Osteoblast (primary cell): ENCODE measurements at regions not wholly inside any gene's neighbourhood (a gene's known extent, or its start where the extent isn't known, plus 50 kb on each side); places are given as distances from the start of the nearest gene placed in this dataset.

Source experiments
- DNase-seq: peaks from one replicate; pipeline ENCODE4 v3.0.0; 2011; ENCODE audit warnings: low spot score, mixed read lengths; ENCODE audit not compliant: insufficient read length; ENCODE audit errors: missing footprints
- H2AFZ ChIP-seq: 2 replicates; pipeline ENCODE4 v1.6.0; 2011; ENCODE audit warnings: mild to moderate bottlenecking, low read length
- H3K27ac ChIP-seq: 2 replicates; pipeline ENCODE4 v1.5.1; 2011; ENCODE audit warnings: mild to moderate bottlenecking, low read depth, low read length, moderate library complexity
- H3K27me3 ChIP-seq: 2 replicates; pipeline ENCODE4 v1.6.0; 2012; ENCODE audit warnings: mild to moderate bottlenecking, control low read depth, inconsistent platforms, low read length, moderate library complexity; ENCODE audit not compliant: insufficient read depth
- H3K36me3 ChIP-seq: 2 replicates; pipeline ENCODE4 v1.5.1; 2011; ENCODE audit warnings: mild to moderate bottlenecking, low read length, control low read depth, moderate library complexity; ENCODE audit not compliant: insufficient read depth
- H3K4me1 ChIP-seq: 2 replicates; pipeline ENCODE4 v1.5.1; 2011; ENCODE audit warnings: mild to moderate bottlenecking, low read length, control low read depth, moderate library complexity; ENCODE audit not compliant: insufficient read depth
- H3K4me2 ChIP-seq: 2 replicates; pipeline ENCODE4 v1.6.0; 2011; ENCODE audit warnings: mild to moderate bottlenecking, low read length; ENCODE audit not compliant: insufficient read depth
- H3K4me3 ChIP-seq: fragments of 200-600 bp; sonication (generic); 3 replicates; pipeline ENCODE4 v1.5.1; 2012; ENCODE audit warnings: mild to moderate bottlenecking, low read length, inconsistent platforms; ENCODE audit not compliant: insufficient read depth
- H3K79me2 ChIP-seq: 2 replicates; pipeline ENCODE4 v1.6.0; 2012; ENCODE audit warnings: mild to moderate bottlenecking, low read length, control low read depth, inconsistent platforms; ENCODE audit not compliant: insufficient read depth
- H3K9me3 ChIP-seq: 2 replicates; pipeline ENCODE4 v1.5.1; 2011; ENCODE audit warnings: low read depth, low read length, control low read depth
- H4K20me1 ChIP-seq: 2 replicates; pipeline ENCODE4 v1.6.0; 2012; ENCODE audit warnings: mild to moderate bottlenecking, low read length, control low read depth; ENCODE audit not compliant: insufficient read depth
- TF ChIP-seq, protein P1 (sequence below): IDR thresholded peaks from 2 replicates; pipeline ENCODE4 v1.5.1; 2011; ENCODE audit warnings: mild to moderate bottlenecking, low read depth, low read length, moderate library complexity; ENCODE audit errors: extremely low read depth

DNA sequence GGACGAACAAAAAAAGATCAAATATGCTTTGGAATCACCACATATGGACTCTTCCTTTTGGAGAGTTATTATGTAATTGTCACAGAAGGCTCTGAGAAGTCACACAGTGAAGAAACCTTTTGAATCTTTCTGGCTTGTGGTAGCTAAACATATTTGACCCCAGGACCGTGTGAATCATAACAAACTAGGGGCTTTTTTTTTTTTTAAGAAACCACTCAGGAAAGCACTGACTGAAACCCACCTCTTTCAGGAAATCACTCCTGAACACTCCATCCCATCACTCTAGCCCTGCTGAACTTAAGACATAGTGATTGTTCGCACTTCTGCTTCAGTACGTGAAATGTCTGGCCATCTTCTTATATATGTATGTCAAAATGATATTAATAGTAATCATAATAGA is 495.9 kb upstream of the ARID1B start:
- Histone ChIP-seq H3K36me3 (no peaks in the 10 kb centered on the region), H3K4me2 (no peak overlapping the region), H3K4me1 (no peaks in the 10 kb centered on the region), H3K9me3 (no peaks in the 10 kb centered on the region), H3K79me2 (no peaks in the 10 kb centered on the region), H2AFZ (no peak overlapping the region), H3K4me3 (no peak overlapping the region), H4K20me1 (no peaks in the 10 kb centered on the region), H3K27me3 (no peaks in the 10 kb centered on the region), H3K27ac (no peak overlapping the region)
- TF ChIP-seq, protein P1, sequence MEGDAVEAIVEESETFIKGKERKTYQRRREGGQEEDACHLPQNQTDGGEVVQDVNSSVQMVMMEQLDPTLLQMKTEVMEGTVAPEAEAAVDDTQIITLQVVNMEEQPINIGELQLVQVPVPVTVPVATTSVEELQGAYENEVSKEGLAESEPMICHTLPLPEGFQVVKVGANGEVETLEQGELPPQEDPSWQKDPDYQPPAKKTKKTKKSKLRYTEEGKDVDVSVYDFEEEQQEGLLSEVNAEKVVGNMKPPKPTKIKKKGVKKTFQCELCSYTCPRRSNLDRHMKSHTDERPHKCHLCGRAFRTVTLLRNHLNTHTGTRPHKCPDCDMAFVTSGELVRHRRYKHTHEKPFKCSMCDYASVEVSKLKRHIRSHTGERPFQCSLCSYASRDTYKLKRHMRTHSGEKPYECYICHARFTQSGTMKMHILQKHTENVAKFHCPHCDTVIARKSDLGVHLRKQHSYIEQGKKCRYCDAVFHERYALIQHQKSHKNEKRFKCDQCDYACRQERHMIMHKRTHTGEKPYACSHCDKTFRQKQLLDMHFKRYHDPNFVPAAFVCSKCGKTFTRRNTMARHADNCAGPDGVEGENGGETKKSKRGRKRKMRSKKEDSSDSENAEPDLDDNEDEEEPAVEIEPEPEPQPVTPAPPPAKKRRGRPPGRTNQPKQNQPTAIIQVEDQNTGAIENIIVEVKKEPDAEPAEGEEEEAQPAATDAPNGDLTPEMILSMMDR: no peak
- DNase-seq: no peak

GRCh38 chr6:156280065-156280464 is 497.1 kb upstream of the ARID1B start:
- H4K20me1 ChIP-seq: no peaks in the 10 kb centered on the region
- TF ChIP-seq, protein P1: no peak
- H3K4me2 ChIP-seq: no peak overlapping the region
- DNase-seq: no peak
- no peaks in the 10 kb centered on the region for H3K27me3 ChIP-seq
- H2AFZ ChIP-seq: no peak overlapping the region
- H3K4me1 ChIP-seq: no peaks in the 10 kb centered on the region
- H3K27ac ChIP-seq: no peak overlapping the region
- H3K9me3 ChIP-seq: no peaks in the 10 kb centered on the region
- H3K79me2 ChIP-seq: no peaks in the 10 kb centered on the region
- no peak overlapping the region for H3K4me3 ChIP-seq
- no peaks in the 10 kb centered on the region for H3K36me3 ChIP-seq

- Histone ChIP-seq H3K4me3 (no peak overlapping the region), H3K27ac (no peak overlapping the region), H4K20me1 (no peaks in the 10 kb centered on the region), H3K4me2 (no peak overlapping the region), H3K27me3 (no peaks in the 10 kb centered on the region), H2AFZ (no peak overlapping the region), H3K36me3 (no peaks in the 10 kb centered on the region), H3K4me1 (no peaks in the 10 kb centered on the region), H3K9me3 (no peaks in the 10 kb centered on the region), H3K79me2 (no peaks in the 10 kb centered on the region)
- TF ChIP-seq, protein P1: no peak
- no peak for DNase-seq
Measured at GRCh38 chr6:156279261-156279969, 497.8 kb upstream of the ARID1B start.

- Histone ChIP-seq H3K36me3 (no peaks in the 10 kb centered on the region), H3K79me2 (no peaks in the 10 kb centered on the region), H3K27ac (no peak overlapping the region), H3K4me3 (no peak overlapping the region), H2AFZ (no peak overlapping the region), H3K9me3 (no peaks in the 10 kb centered on the region), H3K4me1 (no peaks in the 10 kb centered on the region), H3K4me2 (no peak overlapping the region), H4K20me1 (no peaks in the 10 kb centered on the region), H3K27me3 (no peaks in the 10 kb centered on the region)
- TF ChIP-seq, protein P1: no peak
- DNase-seq: no peak
Measured at GRCh38 chr6:156273065-156273711, 504.0 kb upstream of the ARID1B start.
